Activated effector memory CD4-positive, alpha-beta T cell treated with anti-CD3 and anti-CD28 coated beads, Interleukin-2, amount 50 U/mL, for 16 hours (primary cell): ENCODE measurements at regions not wholly inside any gene's neighbourhood (a gene's known extent, or its start where the extent isn't known, plus 50 kb on each side); places are given as distances from the start of the nearest gene placed in this dataset.
A peak's percentile ranks its signal among the peaks of the same experiment; 100 is the strongest.

ENCODE experiments used
- DNase-seq: peaks from one replicate; pipeline ENCODE4 v3.0.0-alpha.2; 2020

DNA sequence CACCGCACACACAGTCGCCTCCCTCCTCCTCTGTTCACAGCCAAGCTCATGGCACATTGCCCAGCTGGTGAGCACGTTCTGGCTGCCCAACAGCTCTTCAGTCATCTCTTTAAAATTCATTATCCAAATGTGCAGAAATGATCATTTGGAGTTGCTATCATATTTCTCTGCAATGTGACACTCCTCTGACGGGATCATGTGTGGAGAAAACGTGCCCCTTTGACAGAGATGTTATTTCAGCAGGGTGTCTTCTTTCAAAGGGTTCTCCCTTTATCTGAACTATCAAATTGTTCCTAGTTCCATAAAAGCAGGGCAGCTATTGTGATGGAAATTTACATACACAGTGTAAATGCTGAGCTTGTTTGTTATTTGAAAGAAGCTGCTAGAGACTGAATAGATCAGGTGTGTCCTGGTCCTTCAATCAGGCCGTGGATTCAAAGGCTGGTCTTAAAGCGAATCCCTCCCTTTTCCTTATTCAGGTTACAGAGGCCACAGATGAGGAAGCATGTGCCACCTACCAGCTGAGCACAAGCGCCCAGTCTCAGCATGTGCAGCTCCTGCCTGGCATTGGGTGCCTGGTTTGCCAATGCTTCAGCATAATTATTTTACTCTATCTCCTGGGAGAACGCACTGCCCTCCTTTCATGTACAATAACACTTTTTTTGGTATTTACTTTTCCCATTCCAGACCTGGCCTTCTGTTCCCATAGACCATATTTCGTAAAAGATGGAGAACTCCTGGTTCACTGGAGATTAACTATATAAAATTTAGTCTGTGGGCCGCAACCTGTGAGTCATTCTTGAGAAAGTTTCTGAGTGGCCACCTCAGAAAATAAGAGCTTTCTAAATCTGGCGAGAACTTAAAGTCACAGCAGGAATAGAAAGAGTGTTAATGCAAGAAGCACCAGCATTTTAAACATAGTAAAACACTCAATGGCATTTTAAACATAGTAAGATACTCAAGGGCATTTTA, 433.7 kb downstream of the ENC1 start:
- no peak for DNase-seq

DNA sequence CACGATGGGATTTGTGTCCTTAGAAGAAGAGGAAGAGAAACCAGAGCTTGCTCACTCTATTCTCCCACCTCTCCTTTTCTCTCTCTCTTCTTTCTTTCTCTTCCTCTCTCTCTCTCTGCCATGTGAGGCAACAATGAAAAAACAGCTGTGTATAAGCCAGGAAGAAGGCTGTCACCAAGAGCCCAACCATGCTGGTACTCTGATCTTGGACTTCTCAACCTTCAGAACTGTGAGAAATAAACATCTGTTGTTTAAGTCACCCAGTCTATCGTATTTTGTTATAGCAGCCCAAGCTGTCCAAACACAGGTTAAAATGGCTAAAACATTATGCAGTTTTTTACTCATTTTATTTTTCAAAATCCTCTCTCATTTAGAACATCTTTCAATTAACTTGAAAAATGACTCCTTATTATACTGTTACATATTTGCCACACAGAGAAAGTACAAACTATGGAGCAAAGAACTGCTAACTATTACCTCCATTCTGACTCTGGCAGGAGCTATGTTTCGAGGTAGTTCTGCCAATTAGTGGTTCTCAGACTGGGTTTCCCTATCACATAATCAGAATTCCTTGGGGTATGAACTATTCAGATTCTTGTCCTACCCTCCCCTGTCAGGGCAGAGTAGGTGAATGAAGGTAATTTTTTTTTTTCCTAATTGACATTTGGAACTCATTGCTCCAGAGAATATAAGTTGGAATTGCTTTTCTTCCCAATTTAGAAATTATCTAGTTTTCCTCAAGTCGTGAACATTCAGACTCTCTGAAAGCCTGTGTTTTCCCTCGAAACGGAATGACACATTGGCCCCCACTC, 434.6 kb downstream of the ENC1 start:
- no peak for DNase-seq

DNA sequence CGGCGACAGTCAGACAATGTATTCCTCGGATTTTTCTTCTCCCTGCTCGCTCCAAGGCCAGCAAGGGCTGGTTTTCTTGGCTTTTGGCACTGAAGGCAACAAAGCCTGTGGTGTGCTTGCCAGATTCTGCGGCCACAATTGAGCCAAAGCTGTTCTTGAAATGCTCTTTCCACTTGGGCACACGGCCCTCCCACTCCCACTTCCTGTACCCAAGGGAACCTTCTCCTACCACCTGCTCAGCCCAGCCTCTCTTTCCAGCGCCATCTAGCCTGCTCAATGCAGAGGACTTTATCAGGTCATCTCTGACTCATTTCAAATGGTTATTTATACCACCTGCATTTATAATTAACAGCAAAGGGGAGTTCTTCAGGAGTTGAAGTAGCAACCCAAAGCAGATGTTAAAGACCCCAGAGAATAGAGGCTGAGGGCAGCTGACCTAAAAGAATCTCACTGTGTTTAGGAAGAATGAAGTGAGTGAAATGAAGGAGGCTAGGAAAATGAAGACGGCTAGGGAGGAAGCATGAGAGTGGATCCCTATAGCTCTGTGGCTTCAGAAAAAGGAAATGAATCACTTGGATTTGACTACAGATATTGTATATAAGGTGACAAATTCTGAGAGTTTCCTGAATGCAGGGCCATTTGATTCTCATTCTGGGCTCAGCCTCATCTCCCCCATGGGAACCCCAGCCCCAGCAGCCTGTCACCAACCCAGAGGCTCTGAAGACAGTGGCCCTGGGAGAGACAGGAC, 439.0 kb downstream of the ENC1 start:
- no peak for DNase-seq

DNA sequence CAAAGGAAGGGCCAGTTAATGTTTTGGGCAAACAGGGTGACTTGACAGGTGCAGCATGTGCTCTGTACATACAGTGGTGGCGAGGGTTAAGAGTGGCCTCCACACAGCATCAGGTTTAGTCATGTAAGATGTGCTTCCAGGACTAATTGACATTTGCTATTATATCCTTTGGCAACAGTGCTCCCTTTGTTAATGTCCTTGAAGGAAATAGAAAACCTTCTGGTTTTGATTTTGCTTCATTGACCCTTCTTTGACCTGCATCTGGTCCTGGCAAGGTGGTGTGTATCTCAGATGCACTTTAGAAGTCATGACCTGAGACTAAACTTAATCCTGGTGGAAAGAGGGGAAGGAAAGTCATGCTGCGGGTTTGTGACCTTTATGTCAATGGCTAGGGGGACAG, 440.0 kb downstream of the ENC1 start:
- no peak for DNase-seq

DNA sequence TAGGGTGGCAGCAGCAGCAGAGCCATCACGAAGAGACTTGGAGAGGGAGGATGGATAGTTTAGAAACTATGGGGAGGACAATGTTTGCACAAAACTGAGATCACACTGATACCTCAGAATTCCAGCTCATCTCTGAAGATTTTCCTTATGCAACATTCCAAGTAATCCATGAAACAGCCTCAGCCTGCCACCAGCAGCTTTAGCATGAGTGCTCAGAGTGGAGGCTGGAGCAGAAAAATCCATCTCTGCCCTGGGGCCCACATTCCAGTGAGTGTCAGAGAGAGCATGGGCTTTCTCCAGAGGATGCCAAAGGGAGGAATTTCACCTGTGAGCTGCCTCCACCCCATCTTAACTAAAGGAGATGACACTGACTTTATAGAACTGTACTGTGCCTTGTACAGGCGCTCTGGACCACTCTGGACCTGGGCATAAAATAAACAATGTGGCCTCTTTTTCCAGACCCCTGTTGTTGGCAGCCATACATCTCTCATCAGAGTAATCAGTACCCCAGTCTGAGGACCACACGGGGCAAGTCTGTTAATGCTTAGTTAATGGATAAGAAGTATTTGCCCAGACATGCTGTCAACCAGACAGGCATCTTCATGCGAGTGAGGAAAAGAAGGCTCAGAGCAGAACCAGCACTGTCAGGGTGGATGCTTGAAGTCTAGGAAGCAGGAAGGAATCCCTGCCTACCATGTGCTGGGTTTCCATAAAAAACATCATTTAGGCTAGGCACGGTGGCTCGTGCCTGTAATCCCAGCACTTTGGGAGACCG, 440.9 kb downstream of the ENC1 start:
- no peak for DNase-seq

DNA sequence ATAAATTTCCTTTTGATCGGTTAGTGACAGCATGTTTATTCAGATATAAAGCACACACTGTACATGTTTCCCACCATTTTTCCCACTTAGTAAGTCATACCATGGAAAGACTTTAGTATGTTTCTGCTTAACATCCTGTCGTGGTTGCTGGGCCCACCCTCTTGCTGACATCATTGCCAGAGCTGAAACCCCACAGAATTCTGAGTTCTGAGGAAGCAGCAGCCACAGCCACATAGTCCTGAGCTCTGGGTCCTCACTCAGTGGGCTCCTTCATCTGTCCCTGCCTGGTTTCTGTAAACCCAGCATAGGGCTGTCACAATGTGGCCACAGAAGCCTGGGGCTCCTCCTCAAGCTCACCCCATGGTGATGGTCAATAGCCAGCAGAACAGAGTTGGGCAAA, 441.5 kb downstream of the ENC1 start:
- no peak for DNase-seq

DNA sequence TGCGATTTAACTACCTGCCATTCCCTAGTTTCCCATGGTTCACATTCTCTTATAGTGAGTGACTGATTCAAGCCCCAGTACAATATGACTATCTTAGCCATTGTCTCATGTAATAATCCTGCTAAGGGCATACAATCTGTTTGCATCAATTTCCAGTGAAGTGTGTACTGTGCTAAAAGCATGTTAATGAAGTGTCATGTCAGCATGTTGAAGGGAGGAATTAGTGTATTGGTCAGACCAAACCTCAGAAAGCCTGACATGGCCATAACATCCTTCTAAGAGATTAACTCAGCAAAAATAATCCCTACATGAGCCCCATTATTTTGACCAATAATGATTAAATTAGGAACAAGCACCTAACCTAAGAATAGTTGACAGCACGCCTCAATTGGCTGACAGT, 442.4 kb downstream of the ENC1 start:
- no peak for DNase-seq

DNA sequence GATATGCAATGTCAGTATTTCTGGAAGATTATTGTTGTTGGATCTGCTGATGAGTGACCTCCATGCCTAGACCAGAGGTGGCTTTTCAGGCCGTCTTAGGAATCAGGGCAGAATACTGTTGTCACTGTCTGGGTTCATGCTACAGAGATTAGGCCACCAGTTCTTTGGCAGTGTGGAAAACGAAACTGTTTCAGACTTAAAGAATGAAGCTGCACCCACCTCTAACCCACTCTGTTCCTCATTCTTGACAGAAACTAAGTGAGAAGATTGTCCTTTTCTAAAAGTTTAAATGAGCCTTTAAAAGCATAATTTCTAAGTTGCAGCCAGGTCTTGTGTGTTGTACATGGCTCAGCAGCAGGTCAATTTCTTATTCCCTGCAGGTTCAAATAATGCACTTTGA, 444.3 kb downstream of the ENC1 start:
- no peak for DNase-seq

DNA sequence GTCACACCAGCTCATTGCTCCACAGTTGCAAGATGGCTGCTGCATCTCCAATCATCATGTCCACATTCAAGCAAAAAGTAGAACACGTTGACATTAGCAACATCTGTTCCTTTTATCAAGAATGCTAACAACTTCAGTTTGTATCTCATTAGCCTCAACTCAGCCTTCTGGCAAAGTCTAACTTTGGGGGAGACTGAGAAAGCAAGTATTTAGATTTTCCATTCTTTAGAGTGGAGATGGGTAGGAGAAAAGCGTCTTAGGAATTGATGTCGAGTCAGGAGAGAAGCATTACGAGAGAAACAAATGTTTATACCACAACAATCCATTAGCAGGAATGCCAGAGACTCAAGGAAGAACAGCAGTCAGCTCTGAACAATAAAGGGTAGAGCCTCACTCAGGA, 446.3 kb downstream of the ENC1 start:
- DNase-seq: no peak

DNA sequence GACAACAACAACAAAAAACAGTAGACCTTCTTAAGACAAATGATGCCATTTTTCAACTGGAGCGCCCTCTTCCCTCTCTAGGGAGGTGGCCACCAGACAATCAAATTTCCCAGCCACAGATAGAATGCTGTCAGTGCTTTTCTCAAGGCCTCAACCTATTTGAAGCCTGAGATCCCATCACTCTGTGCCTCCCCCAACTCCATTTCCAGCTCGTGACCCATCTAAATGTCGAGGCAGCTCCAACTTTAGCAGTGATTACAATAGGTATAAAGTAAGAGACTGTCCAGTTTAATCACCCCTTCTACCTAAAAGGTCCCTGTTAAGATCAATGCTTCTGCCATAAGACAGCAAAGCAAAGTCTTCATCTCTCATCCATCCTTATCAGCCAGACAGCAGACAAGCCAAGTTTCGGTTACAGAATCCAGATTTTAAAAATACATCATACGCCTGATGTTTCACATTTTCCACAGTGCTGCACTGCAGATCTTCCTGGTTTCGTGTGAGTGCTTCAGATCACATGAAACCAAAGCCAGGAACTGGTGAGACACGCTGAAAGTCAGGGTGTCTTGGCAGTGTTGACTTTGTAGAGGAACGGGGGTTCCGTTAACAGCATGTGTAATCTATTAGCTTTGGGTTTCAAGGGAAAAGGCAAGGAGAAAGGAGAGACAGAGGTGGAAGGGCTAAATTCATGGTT, 447.8 kb downstream of the ENC1 start:
- DNase-seq: no peak

DNA sequence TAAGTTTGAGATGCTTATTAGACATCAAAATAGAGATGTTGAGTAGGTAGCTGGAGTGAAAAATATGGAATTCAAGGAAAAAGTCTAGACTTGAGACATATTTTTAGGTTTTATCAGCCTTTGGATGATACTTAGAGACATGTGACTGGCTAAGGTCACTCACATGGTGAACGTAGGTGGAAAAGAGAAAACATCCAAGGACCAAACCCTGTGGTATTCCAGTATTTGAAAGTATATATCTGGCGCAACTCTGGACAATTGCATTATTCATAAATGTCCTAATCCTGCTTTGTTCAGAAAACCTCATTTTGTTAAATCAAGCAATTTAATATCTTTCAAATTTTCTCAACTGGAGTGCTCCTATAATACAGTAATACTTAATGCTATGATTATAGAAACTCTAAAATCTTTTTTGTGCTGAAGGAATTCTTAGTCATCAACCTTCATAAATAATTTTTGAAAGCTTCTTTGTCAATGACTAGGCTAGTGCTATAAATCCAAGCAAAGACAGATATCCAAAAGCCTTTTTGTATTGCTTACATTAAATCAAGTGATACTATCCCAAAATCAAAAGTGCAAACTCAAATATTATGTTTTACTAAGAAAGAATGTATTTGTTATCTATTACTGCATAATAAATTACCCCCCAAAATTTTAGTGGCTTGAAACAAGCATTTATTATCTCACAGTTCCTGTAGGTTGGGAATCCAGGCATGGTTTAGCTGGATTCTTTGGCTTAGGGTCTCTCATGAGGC, 452.0 kb downstream of the ENC1 start:
- no peak for DNase-seq

DNA sequence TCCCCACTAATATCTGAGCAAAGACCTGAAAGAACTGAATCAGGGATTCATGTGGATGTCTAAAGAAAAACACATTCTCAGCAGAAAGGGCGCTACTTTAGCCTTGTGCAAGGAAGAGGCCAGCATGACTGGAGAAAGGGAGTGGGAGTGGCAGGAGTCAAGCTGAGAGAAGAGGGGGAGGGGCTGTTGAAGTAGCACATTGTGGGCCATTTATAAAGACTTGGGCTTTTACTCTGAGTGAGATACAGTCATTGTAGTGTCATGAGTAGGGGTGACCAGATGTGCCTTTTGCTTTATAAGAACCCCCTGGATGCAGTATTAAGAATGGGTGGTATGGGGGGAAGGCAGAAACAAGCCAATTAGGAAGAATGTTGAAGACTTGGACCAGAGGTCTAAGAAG, 452.8 kb downstream of the ENC1 start:
- no peak for DNase-seq

DNA sequence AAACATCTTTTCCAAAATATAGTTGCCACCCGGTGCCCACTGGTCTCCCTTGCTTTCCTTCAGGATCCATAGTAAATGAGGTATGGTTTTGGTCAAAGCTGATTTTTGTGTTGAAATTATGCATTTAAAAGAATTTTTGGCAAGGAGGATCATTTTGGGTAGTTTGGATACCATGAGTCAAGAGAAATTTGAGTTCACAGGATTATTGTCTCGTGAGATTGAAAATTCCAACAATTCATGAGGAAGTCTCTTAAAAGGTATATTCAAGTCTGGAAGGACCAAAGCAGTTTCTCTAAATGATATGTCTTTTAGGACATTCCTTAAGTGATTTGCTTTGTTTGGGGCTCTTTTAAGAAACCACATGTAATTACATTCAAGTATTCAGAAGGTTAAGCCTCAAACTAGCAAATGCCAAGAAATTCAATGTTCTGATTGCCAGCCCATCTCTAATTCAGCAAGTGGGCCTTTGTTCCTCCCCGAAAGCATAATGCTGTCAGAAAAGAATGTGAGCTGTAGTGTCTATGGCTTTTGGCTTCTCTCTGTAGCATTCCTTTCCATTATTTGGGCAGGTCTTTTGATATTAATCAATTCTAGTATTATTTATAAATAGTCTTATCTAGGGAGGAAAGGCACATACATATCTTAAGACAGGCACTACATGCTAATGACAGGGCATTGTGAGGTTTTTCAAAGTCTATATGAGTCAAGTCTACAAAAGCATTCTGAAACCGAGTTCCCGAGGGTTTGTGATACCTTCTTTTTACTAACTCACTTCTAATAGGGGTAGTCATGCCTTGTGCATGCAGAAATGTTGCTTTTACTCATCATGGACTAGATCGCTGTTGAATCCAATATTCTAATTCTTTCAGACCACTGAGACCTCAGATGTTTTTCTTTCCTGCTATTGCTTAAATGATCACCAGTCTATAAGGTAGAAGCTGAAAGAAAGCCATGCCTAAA, 453.9 kb downstream of the ENC1 start:
- no peak for DNase-seq

DNA sequence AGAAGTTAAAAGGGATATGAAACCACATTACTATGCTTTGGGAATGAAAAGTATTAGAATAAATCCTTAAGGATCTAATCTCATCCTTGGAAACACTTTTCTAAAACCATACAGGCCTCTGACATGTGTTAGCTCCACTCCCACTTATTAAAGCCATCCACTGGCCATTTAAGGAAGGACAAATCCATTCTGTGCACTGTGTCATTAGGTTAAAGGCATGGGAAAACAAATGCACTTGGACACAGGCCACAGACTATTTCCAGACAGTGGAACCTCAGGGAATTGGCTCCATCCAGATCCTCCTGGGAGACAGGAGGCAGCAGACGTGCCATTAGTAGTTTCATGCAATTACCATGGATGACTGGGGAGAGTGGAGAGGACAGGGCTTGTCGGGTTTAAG, 454.9 kb downstream of the ENC1 start:
- no peak for DNase-seq

DNA sequence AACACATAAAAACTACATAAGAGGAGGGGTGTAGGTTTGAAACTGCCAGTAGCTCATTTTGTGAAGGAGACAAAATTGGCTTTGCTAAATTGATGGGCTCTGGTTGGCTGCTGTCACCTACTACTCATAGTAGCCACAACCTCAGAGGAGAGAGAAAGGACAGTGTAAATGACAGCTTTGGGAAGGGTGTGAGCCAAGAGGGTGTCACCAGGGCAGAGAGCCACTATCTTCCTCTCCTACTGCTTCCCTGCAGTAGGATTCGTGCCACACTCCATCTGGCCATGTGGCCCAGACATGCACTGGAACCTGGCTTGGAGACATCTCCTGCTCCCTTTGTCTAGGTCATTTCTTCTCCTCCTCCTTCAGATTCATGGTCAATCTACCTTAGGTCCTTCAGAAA, 455.9 kb downstream of the ENC1 start:
- no peak for DNase-seq

DNA sequence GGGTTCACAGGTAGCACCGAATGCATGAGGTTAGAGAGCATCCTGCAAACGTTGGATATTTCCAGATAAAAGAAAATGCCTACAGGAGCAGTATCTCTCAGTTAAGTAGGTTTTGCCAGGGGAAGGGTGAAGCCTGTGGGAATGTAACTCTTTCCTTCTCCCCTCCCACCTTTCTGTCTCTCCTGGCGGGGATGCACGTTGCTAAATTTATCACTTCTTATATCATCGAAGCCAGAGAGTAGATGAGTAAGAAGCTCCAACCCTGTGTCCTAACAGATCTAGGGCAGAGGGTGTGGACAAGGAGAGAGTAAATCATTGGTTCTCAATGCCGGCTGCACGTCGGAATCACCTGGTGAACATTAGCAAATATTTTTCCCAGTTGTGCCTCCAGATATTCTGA, 457.5 kb downstream of the ENC1 start:
- no peak for DNase-seq

DNA sequence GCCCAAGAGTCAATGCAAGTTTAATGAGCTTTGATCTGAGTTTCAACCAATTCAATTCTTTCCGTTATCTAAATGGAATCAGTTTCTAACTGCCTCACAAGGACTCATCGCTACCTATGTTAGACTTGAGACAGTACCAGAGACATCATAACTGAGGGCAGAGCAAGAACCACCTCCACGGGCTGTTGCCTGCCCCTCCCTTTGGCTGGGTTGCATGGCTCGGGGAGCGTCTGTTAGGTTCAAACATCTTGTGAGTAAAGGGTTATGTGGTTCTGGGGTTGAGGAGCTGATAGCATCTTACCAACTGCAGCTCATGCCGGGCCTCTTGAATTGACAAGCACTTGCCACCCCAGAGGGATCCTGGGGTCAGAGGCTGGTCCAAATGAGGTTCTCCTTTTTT, 457.9 kb downstream of the ENC1 start:
- DNase-seq: peak; percentile 65

DNA sequence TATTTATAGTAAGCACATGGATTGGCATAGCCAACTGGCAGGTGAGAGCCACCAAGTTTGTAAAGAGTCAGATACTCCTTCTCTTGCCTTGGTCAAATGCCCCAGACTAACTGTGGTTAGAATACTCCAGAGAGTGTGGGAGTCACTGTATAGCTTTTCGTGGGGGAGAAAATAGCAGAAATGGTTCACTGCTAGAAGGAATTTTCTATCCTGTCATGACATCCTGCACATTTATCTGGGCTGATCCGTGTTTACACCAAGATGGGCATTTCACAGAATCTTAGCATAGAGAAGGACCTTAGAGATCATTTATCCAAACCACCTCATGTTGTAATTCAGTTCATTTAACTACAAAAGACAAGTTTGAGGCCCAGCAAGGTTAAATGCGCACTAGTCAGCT, 460.8 kb downstream of the ENC1 start:
- DNase-seq: no peak

DNA sequence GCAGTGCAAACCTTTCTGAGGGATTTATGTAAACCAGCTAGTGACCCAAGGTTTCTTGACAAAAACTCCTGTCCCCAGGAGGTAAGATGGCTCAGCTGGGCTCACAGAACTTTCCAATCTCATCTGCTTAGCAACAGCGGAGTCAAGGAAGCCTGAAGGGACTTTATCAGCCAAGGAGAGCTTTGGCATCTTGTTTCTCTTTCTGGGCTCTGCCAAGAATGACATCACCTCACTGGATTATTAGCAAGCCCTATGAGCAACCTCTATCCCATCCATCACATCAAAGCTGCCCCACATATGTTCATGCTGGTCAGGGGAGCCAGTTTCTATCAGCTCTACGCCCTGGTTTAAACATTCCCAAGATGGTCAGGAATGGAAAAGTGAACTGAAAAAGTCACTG, 461.3 kb downstream of the ENC1 start:
- DNase-seq: no peak

DNA sequence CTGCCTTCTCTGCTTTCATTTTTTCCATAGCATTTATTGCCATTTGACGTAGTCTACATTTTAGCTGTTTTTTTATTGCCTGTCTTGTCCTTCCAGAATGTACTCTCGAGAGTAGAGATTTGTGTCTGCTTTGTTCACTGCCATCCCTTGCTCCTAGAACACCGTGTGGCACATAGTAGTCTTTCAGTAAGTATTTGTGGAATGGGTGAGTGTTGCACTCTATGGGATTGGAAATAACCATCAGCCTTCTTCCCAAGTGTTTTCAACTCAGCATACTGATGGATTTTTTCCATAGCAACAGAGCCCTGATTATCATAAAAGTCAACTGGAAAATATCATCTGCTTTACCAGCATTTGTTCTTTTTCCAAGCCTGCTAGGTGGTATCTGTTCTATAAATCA, 462.6 kb downstream of the ENC1 start:
- DNase-seq: no peak
